HL-60 (cell line): ENCODE measurements at regions not wholly inside any gene's neighbourhood (a gene's known extent, or its start where the extent isn't known, plus 50 kb on each side); places are given as distances from the start of the nearest gene placed in this dataset.

Experiments used
- CTCF ChIP-seq: IDR thresholded peaks from one replicate; pipeline ENCODE4 v1.5.1; 2011; ENCODE audit warnings: low read length, control low read depth, inconsistent platforms; ENCODE audit not compliant: insufficient read depth
- GABPA ChIP-seq: IDR thresholded peaks from 2 replicates; pipeline ENCODE4 v1.6.1; 2012; ENCODE audit warnings: low read depth
- POLR2AphosphoS5 ChIP-seq: IDR thresholded peaks from 2 replicates; pipeline ENCODE4 v1.6.1; 2012; ENCODE audit warnings: low read depth

GRCh38 chr1:229093238-229093540 lies 177.7 kb upstream of the RAB4A start:
- TF ChIP-seq CTCF (no peak), POLR2AphosphoS5 (no peak), GABPA (no peak)
